ENCODE measurements at regions not wholly inside any gene's neighbourhood (a gene's known extent, or its start where the extent isn't known, plus 50 kb on each side); places are given as distances from the start of the nearest gene placed in this dataset.

- TF ChIP-seq, protein P1, sequence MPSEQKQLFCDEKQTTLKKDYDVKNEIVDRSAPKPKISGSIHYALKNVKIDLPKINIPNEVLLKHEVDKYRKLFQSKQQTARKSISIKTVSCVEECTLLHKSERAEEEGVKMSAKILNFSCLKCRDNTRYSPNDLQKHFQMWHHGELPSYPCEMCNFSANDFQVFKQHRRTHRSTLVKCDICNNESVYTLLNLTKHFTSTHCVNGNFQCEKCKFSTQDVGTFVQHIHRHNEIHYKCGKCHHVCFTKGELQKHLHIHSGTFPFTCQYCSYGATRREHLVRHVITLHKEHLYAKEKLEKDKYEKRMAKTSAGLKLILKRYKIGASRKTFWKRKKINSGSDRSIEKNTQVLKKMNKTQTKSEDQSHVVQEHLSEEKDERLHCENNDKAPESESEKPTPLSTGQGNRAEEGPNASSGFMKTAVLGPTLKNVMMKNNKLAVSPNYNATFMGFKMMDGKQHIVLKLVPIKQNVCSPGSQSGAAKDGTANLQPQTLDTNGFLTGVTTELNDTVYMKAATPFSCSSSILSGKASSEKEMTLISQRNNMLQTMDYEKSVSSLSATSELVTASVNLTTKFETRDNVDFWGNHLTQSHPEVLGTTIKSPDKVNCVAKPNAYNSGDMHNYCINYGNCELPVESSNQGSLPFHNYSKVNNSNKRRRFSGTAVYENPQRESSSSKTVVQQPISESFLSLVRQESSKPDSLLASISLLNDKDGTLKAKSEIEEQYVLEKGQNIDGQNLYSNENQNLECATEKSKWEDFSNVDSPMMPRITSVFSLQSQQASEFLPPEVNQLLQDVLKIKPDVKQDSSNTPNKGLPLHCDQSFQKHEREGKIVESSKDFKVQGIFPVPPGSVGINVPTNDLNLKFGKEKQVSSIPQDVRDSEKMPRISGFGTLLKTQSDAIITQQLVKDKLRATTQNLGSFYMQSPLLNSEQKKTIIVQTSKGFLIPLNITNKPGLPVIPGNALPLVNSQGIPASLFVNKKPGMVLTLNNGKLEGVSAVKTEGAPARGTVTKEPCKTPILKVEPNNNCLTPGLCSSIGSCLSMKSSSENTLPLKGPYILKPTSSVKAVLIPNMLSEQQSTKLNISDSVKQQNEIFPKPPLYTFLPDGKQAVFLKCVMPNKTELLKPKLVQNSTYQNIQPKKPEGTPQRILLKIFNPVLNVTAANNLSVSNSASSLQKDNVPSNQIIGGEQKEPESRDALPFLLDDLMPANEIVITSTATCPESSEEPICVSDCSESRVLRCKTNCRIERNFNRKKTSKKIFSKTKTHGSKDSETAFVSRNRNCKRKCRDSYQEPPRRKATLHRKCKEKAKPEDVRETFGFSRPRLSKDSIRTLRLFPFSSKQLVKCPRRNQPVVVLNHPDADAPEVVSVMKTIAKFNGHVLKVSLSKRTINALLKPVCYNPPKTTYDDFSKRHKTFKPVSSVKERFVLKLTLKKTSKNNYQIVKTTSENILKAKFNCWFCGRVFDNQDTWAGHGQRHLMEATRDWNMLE (tag by site-specific recombination; conservative IDR thresholded peaks at IDR 0.05; ENCODE audit: low read depth) = no peak
Measured at GRCh38 chr18:10145546-10145945, 231.7 kb downstream of the VAPA start (continued).

DNA sequence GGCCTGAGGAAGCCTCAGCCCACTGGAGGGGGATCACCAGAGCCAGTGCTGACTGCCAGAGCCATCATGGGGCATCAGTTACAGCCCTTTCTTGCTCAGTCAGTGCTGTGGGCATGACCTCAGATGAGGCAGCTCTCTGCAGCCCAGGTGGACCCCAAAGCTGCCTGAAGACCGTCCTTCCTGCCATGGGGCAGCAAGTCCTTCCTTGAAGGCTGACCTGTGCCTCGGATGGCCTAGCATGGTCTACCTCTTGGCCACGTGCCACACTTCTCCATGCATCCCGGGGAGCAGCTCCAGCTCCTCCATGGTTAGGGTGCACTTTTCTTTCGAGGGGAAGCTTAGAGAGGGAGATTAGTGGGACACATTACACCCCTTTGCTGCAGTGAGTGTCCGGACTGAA lies 233.4 kb downstream of the VAPA start:
- ChIA-PET CTCF (interaction anchor here (0.6 kb wide), 1 partner anchor 843 kb away, joined by 4 read pairs; no protein-coding TSS in a partner anchor), POLR2A (no interaction called here)
- Histone ChIP-seq H3K4me1 (ENCODE audit: control insufficient read depth, insufficient read depth, low read length) (no peaks in the 10 kb centered on the region), H3K9me3 (ENCODE audit: control insufficient read depth, insufficient read depth, low read depth, low read length) (no peaks in the 10 kb centered on the region), H3K36me3 (ENCODE audit: control insufficient read depth in 2 of 2, insufficient read depth in 1 of 2, low read length in 2 of 2) (no peaks in the 10 kb centered on the region), H3K27ac (ENCODE audit: extremely low read depth, low read depth, low read length) (no peak overlapping the region), H3K4me3 (ENCODE audit: low read depth, low read length) (no peak overlapping the region)
- TF ChIP-seq YY1 (tag by site-specific recombination; IDR thresholded peaks at IDR 0.05) (no peak), ZBTB8A (tag by site-specific recombination; IDR thresholded peaks at IDR 0.05) (no peak), IKZF3 (tag by site-specific recombination; IDR thresholded peaks at IDR 0.05) (no peak)

- ChIA-PET POLR2A (no interaction called here), CTCF (no interaction called here)
- H3K4me3 ChIP-seq (ENCODE audit: low read depth, low read length) = no peak overlapping the region
- no peak for TF ChIP-seq ZBTB10 (tag by site-specific recombination; IDR thresholded peaks at IDR 0.05)
- TF ChIP-seq, protein P2, sequence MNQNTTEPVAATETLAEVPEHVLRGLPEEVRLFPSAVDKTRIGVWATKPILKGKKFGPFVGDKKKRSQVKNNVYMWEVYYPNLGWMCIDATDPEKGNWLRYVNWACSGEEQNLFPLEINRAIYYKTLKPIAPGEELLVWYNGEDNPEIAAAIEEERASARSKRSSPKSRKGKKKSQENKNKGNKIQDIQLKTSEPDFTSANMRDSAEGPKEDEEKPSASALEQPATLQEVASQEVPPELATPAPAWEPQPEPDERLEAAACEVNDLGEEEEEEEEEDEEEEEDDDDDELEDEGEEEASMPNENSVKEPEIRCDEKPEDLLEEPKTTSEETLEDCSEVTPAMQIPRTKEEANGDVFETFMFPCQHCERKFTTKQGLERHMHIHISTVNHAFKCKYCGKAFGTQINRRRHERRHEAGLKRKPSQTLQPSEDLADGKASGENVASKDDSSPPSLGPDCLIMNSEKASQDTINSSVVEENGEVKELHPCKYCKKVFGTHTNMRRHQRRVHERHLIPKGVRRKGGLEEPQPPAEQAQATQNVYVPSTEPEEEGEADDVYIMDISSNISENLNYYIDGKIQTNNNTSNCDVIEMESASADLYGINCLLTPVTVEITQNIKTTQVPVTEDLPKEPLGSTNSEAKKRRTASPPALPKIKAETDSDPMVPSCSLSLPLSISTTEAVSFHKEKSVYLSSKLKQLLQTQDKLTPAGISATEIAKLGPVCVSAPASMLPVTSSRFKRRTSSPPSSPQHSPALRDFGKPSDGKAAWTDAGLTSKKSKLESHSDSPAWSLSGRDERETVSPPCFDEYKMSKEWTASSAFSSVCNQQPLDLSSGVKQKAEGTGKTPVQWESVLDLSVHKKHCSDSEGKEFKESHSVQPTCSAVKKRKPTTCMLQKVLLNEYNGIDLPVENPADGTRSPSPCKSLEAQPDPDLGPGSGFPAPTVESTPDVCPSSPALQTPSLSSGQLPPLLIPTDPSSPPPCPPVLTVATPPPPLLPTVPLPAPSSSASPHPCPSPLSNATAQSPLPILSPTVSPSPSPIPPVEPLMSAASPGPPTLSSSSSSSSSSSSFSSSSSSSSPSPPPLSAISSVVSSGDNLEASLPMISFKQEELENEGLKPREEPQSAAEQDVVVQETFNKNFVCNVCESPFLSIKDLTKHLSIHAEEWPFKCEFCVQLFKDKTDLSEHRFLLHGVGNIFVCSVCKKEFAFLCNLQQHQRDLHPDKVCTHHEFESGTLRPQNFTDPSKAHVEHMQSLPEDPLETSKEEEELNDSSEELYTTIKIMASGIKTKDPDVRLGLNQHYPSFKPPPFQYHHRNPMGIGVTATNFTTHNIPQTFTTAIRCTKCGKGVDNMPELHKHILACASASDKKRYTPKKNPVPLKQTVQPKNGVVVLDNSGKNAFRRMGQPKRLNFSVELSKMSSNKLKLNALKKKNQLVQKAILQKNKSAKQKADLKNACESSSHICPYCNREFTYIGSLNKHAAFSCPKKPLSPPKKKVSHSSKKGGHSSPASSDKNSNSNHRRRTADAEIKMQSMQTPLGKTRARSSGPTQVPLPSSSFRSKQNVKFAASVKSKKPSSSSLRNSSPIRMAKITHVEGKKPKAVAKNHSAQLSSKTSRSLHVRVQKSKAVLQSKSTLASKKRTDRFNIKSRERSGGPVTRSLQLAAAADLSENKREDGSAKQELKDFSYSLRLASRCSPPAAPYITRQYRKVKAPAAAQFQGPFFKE (tag by site-specific recombination; IDR thresholded peaks at IDR 0.05; ENCODE audit: borderline replicate concordance) = no peak
- TF ChIP-seq, protein P3, sequence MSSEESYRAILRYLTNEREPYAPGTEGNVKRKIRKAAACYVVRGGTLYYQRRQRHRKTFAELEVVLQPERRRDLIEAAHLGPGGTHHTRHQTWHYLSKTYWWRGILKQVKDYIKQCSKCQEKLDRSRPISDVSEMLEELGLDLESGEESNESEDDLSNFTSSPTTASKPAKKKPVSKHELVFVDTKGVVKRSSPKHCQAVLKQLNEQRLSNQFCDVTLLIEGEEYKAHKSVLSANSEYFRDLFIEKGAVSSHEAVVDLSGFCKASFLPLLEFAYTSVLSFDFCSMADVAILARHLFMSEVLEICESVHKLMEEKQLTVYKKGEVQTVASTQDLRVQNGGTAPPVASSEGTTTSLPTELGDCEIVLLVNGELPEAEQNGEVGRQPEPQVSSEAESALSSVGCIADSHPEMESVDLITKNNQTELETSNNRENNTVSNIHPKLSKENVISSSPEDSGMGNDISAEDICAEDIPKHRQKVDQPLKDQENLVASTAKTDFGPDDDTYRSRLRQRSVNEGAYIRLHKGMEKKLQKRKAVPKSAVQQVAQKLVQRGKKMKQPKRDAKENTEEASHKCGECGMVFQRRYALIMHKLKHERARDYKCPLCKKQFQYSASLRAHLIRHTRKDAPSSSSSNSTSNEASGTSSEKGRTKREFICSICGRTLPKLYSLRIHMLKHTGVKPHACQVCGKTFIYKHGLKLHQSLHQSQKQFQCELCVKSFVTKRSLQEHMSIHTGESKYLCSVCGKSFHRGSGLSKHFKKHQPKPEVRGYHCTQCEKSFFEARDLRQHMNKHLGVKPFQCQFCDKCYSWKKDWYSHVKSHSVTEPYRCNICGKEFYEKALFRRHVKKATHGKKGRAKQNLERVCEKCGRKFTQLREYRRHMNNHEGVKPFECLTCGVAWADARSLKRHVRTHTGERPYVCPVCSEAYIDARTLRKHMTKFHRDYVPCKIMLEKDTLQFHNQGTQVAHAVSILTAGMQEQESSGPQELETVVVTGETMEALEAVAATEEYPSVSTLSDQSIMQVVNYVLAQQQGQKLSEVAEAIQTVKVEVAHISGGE (tag by site-specific recombination; conservative IDR thresholded peaks at IDR 0.05; ENCODE audit: low read depth) = no peak
- TF ChIP-seq PRDM4 (tag by site-specific recombination; IDR thresholded peaks at IDR 0.05) = no peak
- TF ChIP-seq ZNF623 (tag by site-specific recombination; IDR thresholded peaks at IDR 0.05) = no peak
Measured at GRCh38 chr18:10147752-10148151, 233.9 kb downstream of the VAPA start.

More at GRCh38 chr18:10147752-10148151, 233.9 kb downstream of the VAPA start:
- H3K27ac ChIP-seq (ENCODE audit: extremely low read depth, low read depth, low read length) = no peak overlapping the region
- H3K36me3 ChIP-seq (ENCODE audit: control insufficient read depth in 2 of 2, insufficient read depth in 1 of 2, low read length in 2 of 2) = no peaks in the 10 kb centered on the region
- no peaks in the 10 kb centered on the region for H3K4me1 ChIP-seq (ENCODE audit: control insufficient read depth, insufficient read depth, low read length)
- no peaks in the 10 kb centered on the region for H3K9me3 ChIP-seq (ENCODE audit: control insufficient read depth, insufficient read depth, low read depth, low read length)
